ENCODE measurements at regions not wholly inside any gene's neighbourhood (a gene's known extent, or its start where the extent isn't known, plus 50 kb on each side); places are given as distances from the start of the nearest gene placed in this dataset.

DNA sequence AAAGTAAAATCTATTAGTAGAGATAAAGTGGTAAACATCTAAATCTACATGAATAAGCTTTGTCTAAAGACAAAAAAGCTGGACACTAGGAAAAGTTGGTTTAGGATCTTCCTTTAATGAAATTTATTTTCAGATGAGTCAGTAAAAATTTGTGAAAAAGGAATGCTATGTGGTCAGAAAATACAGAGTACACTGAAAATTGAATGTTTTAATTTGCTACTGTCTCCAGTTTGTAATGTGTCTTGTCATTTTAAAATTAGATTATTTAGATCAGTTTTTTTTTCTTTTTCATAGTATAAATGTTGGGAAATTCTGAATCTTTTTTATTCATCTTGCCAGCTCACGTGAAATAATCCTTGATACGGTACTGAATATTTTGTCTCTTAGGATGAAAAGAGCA, 56.9 kb downstream of the SLITRK6 start:
- TF ChIP-seq, protein P1, sequence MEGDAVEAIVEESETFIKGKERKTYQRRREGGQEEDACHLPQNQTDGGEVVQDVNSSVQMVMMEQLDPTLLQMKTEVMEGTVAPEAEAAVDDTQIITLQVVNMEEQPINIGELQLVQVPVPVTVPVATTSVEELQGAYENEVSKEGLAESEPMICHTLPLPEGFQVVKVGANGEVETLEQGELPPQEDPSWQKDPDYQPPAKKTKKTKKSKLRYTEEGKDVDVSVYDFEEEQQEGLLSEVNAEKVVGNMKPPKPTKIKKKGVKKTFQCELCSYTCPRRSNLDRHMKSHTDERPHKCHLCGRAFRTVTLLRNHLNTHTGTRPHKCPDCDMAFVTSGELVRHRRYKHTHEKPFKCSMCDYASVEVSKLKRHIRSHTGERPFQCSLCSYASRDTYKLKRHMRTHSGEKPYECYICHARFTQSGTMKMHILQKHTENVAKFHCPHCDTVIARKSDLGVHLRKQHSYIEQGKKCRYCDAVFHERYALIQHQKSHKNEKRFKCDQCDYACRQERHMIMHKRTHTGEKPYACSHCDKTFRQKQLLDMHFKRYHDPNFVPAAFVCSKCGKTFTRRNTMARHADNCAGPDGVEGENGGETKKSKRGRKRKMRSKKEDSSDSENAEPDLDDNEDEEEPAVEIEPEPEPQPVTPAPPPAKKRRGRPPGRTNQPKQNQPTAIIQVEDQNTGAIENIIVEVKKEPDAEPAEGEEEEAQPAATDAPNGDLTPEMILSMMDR (IDR thresholded peaks at IDR 0.05; ENCODE audit: low read depth, low read length), result no peak
- Histone ChIP-seq H3K36me3 (no peaks in the 10 kb centered on the region), H3K9me3 (no peaks in the 10 kb centered on the region), H3K27me3 (no peaks in the 10 kb centered on the region), H3K4me1 (no peaks in the 10 kb centered on the region), H3K4me3 (ENCODE audit: low read depth, low read length) (no peak overlapping the region)
- DNase-seq, result no peak

DNA sequence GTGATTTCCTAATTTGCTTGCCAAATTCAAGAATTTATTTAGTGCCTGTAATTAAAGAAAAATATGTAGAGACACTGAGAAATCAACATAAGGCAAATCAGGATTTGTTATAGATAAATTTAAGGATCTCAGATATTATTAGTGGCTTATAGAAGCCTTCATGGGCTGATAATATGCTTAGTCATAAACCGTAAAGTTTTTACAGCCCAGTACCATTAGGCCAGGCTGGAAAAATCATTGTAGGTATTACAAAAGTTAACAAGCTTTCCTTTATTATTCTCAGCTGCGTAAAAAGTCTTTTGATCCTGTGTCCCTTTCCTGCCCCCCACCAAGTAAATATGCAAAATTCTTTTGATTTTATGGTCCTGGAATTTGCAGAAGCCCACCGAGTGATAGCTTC, 58.2 kb downstream of the SLITRK6 start:
- Histone ChIP-seq H3K36me3 (no peaks in the 10 kb centered on the region), H3K9me3 (no peaks in the 10 kb centered on the region), H3K4me3 (ENCODE audit: low read depth, low read length) (no peak overlapping the region), H3K27me3 (no peaks in the 10 kb centered on the region), H3K4me1 (no peaks in the 10 kb centered on the region)
- TF ChIP-seq, protein P1 (IDR thresholded peaks at IDR 0.05; ENCODE audit: low read depth, low read length), result no peak
- no peak for DNase-seq

DNA sequence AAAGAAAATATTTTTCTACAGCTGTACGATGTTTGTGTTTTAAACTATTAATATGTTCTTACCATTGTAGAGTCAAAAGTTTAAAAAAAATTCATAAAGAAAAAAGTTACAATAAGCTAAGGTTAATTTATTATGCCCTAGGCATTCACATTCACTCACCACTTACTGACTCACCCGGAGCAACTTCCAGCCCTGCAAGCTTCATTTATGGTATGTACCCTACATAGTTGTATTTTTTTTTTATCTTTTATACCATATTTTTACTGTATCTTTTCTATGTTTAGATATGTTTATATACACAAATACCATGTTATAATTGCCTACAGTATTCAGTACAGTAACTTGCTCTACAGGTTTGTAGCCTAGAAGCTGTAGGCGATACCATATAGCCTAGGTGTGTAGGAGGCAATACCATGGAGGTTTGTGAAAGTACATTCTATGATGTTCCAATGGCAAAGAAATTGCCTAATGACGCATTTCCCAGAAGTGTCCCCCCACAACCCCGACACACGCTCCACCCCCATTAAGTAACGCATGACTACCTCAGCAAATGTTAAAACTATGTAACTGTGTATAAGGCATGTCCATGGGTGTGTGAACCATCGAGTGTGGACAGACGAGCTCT, 60.4 kb downstream of the SLITRK6 start:
- DNase-seq, result no peak
- TF ChIP-seq, protein P1 (IDR thresholded peaks at IDR 0.05; ENCODE audit: low read depth, low read length), result no peak
- no peaks in the 10 kb centered on the region for H3K36me3 ChIP-seq
- no peak overlapping the region for H3K4me3 ChIP-seq (ENCODE audit: low read depth, low read length)
- no peaks in the 10 kb centered on the region for H3K4me1 ChIP-seq
- H3K27me3 ChIP-seq, result no peaks in the 10 kb centered on the region
- H3K9me3 ChIP-seq, result no peaks in the 10 kb centered on the region

DNA sequence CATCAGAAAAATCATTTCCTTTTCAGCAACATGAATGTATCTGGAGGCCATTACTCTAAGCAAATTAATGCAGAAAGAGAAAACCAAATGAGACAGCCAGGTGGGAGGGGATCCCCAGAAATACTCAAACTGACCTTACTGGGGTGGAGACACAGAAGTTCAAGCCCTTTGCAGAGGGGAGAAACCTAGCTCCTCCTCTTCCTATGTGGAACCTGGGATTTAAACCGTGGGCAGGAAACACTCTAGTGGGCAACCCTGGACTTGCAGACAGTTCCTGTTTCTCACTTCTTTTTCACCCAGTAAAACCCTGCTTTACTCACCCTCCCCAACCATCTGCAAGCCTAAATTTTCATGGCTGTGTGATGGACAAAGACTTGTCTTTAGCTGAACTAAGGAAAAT, 61.3 kb downstream of the SLITRK6 start:
- Histone ChIP-seq H3K9me3 (no peaks in the 10 kb centered on the region), H3K4me1 (no peaks in the 10 kb centered on the region), H3K36me3 (no peaks in the 10 kb centered on the region), H3K27me3 (no peaks in the 10 kb centered on the region), H3K4me3 (ENCODE audit: low read depth, low read length) (no peak overlapping the region)
- no peak for DNase-seq
- TF ChIP-seq, protein P1 (IDR thresholded peaks at IDR 0.05; ENCODE audit: low read depth, low read length), result peak; percentile 17; the same call in 1 of the 2 replicates

DNA sequence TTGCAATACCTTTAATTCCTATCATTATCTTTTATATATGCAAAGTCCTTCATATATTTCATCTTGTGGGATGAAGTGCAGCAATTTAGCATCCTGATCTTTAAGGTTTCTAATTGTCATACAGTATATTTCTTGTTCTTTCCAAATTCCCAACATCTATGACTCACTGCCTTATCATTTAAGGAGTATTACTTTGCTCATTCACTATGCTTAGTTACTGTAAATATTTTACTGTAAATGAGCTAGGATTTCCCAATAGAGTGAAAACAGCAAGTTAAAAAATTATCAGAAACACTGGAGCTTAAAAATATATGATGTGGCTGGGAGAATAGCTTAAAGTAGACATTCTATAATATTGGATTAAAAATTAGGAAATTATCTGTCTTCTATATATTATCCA, 69.9 kb downstream of the SLITRK6 start:
- TF ChIP-seq, protein P1 (IDR thresholded peaks at IDR 0.05; ENCODE audit: low read depth, low read length), result no peak
- H3K4me1 ChIP-seq, result no peaks in the 10 kb centered on the region
- DNase-seq, result no peak
- H3K36me3 ChIP-seq, result no peaks in the 10 kb centered on the region
- H3K9me3 ChIP-seq, result no peaks in the 10 kb centered on the region
- H3K4me3 ChIP-seq (ENCODE audit: low read depth, low read length), result no peak overlapping the region
- no peaks in the 10 kb centered on the region for H3K27me3 ChIP-seq

DNA sequence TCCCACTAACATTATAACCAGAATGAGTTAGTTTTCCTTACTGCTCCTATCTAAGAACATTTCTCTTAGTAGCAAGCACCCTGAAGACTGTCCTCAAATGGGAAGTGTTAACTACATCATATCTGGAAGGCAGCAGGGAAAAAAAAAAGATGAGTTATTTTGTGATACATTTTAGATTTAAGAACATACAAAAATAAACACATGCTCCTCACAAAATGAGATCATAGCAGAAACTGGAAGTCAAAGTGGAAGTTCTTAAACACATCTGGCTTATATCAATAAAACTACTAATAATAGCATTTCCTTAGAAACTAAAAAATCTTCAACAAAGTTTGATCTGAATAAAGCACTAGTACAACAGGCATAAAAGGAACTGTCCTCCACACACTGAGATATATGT, 70.4 kb downstream of the SLITRK6 start:
- TF ChIP-seq, protein P1 (IDR thresholded peaks at IDR 0.05; ENCODE audit: low read depth, low read length), result no peak
- no peaks in the 10 kb centered on the region for H3K27me3 ChIP-seq
- no peaks in the 10 kb centered on the region for H3K4me1 ChIP-seq
- no peak for DNase-seq
- H3K4me3 ChIP-seq (ENCODE audit: low read depth, low read length), result no peak overlapping the region
- H3K9me3 ChIP-seq, result no peaks in the 10 kb centered on the region
- no peaks in the 10 kb centered on the region for H3K36me3 ChIP-seq

All from BE2C (cell line).